Spleen (tissue), 7 donors: ENCODE measurements at regions not wholly inside any gene's neighbourhood (a gene's known extent, or its start where the extent isn't known, plus 50 kb on each side); places are given as distances from the start of the nearest gene placed in this dataset.

Experiments used
- CTCF ChIP-seq, 11 experiments: fragments of 200-600 bp in 7 of 11; fragments of 450-650 bp in 4 of 11; sonication (generic) in 4 of 11; IDR thresholded peaks in 8 of 11; conservative IDR thresholded peaks in 3 of 11; 1 replicate in 7 of 11; 2 replicates in 4 of 11; pipeline versions ENCODE4 v1.4.0 to v1.8.0; 2016 to 2021; ENCODE audit warnings: antibody characterized with exemption in 11 of 11, inconsistent platforms in 4 of 11, mild to moderate bottlenecking in 1 of 11
- POLR2A ChIP-seq, 3 donors: fragments of 450-650 bp; IDR thresholded peaks; one replicate each; pipeline ENCODE4 v1.5.1; 2017; ENCODE audit warnings: antibody characterized with exemption in 3 of 3, mild to moderate bottlenecking in 1 of 3
- POLR2AphosphoS5 ChIP-seq, 3 donors: sonication (generic); formaldehyde crosslinking; IDR thresholded peaks; one replicate each; pipeline ENCODE4 v1.5.1; 2017; ENCODE audit warnings: antibody characterized with exemption in 3 of 3
- donor health status: DM: no; HTN: no; CAD: no; lungs with moderate emphysema.
- donor health status: DM: no; HTN: no; CAD: no.
- donor health status: DM: no; HTN: no; CAD: no.

- TF ChIP-seq CTCF (IDR thresholded peaks at IDR 0.05 in 8 of 11, conservative IDR thresholded peaks at IDR 0.05 in 3 of 11) (no peak), POLR2A (IDR thresholded peaks at IDR 0.05) (no peak), POLR2AphosphoS5 (IDR thresholded peaks at IDR 0.05) (no peak)
Observed at GRCh38 chr14:28102001-28102400, 664.6 kb upstream of the FOXG1 start.
